GM12891 (cell line): ENCODE measurements at regions not wholly inside any gene's neighbourhood (a gene's known extent, or its start where the extent isn't known, plus 50 kb on each side); places are given as distances from the start of the nearest gene placed in this dataset.

Source experiments
- PAX5 ChIP-seq: IDR thresholded peaks from 2 replicates; pipeline ENCODE4 v1.6.1; 2011; ENCODE audit warnings: low read length, moderate library complexity, mild to moderate bottlenecking; ENCODE audit not compliant: insufficient read depth, severe bottlenecking
- POLR2A ChIP-seq: IDR thresholded peaks from 2 replicates; pipeline ENCODE4 v1.6.1; 2011; ENCODE audit warnings: low read depth, low read length, control low read depth
- POLR2AphosphoS5 ChIP-seq: IDR thresholded peaks from 2 replicates; pipeline ENCODE4 v1.6.1; 2011; ENCODE audit warnings: low read depth, low read length, control low read depth
- POU2F2 ChIP-seq: IDR thresholded peaks from 2 replicates; pipeline ENCODE4 v1.6.1; 2011; ENCODE audit warnings: low read depth, mild to moderate bottlenecking, control low read depth, low read length, moderate library complexity
- TAF1 ChIP-seq: IDR thresholded peaks from 2 replicates; pipeline ENCODE4 v1.6.1; 2011; ENCODE audit warnings: low read depth, low read length, control low read depth

DNA sequence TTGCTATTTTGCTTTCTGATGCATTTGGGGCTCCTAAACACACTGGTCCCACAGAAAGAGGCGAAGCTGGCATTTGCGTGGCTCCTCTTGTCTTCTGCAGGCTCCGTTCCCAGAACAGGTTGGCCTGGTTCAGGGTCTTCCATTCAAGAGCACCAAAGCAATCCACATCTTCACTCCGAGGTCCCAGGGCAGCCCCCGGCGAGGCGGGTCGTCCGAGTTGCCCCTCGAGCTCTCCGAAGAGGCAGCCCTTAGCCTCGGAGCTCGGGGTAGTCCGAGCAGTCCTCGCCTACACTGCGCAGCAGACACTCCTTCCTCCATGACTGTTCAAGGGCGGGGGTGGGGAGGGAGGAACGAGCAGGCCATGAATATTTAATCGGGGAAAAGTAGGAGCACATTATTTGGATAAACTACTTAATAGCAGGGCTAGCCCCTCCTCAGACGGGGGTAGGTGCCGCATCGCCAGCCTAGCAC is 321.3 kb downstream of the BLID start:
- TF ChIP-seq TAF1, result no peak
- TF ChIP-seq POLR2AphosphoS5, result no peak
- no peak for TF ChIP-seq POLR2A
- no peak for TF ChIP-seq PAX5
- no peak for TF ChIP-seq POU2F2
